ENCODE measurements at regions not wholly inside any gene's neighbourhood (a gene's known extent, or its start where the extent isn't known, plus 50 kb on each side); places are given as distances from the start of the nearest gene placed in this dataset.

DNA sequence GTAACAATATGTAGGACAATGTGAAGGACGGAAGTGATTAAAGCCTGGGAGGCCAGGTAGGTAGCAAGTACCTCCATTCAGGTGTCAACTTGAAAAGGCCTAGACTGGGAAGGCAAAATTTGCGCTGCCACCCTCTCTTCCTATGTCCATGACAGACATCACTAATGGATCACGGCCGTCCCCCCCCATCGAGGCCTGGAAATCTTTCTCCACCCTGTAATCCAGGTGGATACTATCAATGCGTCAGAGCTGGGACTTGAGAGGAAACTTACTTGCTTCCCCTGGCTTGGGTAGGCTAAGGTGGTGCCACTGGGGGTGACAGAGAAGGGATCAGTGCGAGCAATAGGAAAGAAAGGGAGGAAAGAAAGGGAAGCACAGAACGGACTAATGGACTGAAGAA is 156.1 kb downstream of the SALL1 start (continued):
- TF ChIP-seq, protein P1, sequence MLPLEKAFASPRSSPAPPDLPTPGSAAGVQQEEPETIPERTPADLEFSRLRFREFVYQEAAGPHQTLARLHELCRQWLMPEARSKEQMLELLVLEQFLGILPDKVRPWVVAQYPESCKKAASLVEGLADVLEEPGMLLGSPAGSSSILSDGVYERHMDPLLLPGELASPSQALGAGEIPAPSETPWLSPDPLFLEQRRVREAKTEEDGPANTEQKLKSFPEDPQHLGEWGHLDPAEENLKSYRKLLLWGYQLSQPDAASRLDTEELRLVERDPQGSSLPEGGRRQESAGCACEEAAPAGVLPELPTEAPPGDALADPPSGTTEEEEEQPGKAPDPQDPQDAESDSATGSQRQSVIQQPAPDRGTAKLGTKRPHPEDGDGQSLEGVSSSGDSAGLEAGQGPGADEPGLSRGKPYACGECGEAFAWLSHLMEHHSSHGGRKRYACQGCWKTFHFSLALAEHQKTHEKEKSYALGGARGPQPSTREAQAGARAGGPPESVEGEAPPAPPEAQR (CRISPR knock-in tag; IDR thresholded peaks at IDR 0.05) = no peak
- no peak for TF ChIP-seq SMAD3 (CRISPR knock-in tag; IDR thresholded peaks at IDR 0.05; ENCODE audit: borderline replicate concordance)

DNA sequence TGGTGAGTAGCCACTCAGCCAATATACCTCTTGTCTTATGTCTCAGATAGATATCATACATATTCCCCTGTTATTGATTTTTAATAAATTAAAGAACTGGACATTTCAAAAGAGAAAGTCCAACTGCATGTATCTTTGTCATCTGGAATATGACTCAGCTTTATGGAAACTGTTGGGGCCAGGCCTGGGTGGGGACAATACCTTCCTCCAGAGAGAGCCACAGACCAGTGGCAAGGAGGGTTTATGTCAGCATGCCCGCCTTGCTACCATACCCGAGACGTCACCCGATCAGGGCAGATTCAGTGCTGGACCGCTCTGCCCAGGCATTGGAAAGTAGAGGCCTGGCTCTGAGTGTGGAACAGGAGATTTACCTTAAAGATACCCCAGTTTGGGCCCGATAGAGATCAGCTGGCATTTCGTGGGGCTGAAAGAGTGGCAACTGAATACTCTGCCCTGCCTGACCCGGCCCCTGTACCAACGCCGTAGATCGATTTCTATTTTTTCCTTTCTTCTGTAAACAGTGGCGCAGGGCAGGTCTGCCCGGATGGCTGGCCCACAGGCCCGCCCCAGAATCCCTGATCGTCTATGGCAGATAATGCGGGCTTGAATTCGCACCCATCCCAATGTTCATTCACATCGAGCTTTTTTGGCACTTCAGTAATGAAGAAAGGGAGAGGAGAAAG is 158.6 kb downstream of the SALL1 start:
- TF ChIP-seq OVOL2 (CRISPR knock-in tag; IDR thresholded peaks at IDR 0.05; ENCODE audit: borderline replicate concordance) (no peak), NFE2L1 (CRISPR knock-in tag; IDR thresholded peaks at IDR 0.05) (no peak), ZNF219 (CRISPR knock-in tag; IDR thresholded peaks at IDR 0.05; ENCODE audit: borderline replicate concordance) (no peak), ZNF671 (CRISPR knock-in tag; IDR thresholded peaks at IDR 0.05) (no peak)
- TF ChIP-seq, protein P2, sequence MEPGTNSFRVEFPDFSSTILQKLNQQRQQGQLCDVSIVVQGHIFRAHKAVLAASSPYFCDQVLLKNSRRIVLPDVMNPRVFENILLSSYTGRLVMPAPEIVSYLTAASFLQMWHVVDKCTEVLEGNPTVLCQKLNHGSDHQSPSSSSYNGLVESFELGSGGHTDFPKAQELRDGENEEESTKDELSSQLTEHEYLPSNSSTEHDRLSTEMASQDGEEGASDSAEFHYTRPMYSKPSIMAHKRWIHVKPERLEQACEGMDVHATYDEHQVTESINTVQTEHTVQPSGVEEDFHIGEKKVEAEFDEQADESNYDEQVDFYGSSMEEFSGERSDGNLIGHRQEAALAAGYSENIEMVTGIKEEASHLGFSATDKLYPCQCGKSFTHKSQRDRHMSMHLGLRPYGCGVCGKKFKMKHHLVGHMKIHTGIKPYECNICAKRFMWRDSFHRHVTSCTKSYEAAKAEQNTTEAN (CRISPR knock-in tag; IDR thresholded peaks at IDR 0.05) = no peak
- TF ChIP-seq, protein P3, sequence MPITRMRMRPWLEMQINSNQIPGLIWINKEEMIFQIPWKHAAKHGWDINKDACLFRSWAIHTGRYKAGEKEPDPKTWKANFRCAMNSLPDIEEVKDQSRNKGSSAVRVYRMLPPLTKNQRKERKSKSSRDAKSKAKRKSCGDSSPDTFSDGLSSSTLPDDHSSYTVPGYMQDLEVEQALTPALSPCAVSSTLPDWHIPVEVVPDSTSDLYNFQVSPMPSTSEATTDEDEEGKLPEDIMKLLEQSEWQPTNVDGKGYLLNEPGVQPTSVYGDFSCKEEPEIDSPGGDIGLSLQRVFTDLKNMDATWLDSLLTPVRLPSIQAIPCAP (CRISPR knock-in tag; IDR thresholded peaks at IDR 0.05) = no peak
- H3K9me3 Mint-ChIP-seq = peaks cover 14% of the 10 kb centered on the region
- ChIA-PET POLR2A (no interaction called here), CTCF (no interaction called here)
- no peak overlapping the region for H3K4me3 Mint-ChIP-seq
- H3K4me1 Mint-ChIP-seq = peaks cover 4% of the 10 kb centered on the region; the same call in 1 of the 2 replicates
- H3K27ac Mint-ChIP-seq = no peak overlapping the region
- DNase-seq (ENCODE audit: low spot score) (no peak), ATAC-seq (no peak)
- H3K27me3 Mint-ChIP-seq (ENCODE audit: low read depth) = no peaks in the 10 kb centered on the region
- no peaks in the 10 kb centered on the region for H3K36me3 Mint-ChIP-seq

DNA sequence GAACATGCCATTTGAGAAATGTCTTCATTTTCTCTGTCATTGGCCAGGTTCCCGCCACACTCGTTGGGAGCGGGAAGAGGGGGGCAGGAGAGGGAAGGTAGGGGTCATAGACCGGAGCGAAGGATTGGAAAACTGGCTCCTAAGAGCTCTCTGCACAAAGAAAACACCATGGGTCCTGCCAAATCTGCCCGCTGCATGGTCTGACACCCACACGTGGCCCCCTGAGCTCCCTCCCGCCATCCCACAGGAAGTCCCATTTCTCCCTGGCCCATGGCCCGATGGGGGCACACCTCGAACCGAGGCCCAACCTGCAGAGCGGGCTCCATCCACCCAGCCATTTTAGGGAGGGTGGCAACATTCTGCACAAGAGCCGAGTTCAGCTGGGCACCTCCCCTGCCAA is 159.6 kb downstream of the SALL1 start:
- Mint-ChIP-seq H3K9me3 (peaks cover 18% of the 10 kb centered on the region), H3K27me3 (ENCODE audit: low read depth) (no peaks in the 10 kb centered on the region), H3K27ac (no peak overlapping the region), H3K4me3 (no peak overlapping the region), H3K4me1 (0 out of 2 replicates have a peak, but pooled peaks cover 2% of the 10 kb centered on the region), H3K36me3 (no peaks in the 10 kb centered on the region)
- TF ChIP-seq, protein P1 (CRISPR knock-in tag; IDR thresholded peaks at IDR 0.05) = no peak
- TF ChIP-seq, protein P4, sequence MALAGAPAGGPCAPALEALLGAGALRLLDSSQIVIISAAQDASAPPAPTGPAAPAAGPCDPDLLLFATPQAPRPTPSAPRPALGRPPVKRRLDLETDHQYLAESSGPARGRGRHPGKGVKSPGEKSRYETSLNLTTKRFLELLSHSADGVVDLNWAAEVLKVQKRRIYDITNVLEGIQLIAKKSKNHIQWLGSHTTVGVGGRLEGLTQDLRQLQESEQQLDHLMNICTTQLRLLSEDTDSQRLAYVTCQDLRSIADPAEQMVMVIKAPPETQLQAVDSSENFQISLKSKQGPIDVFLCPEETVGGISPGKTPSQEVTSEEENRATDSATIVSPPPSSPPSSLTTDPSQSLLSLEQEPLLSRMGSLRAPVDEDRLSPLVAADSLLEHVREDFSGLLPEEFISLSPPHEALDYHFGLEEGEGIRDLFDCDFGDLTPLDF (CRISPR knock-in tag; IDR thresholded peaks at IDR 0.05) = no peak
- CTCF ChIA-PET = no interaction called here
- POLR2A ChIA-PET = no interaction called here
- ATAC-seq = no peak
- DNase-seq (ENCODE audit: low spot score) = no peak

DNA sequence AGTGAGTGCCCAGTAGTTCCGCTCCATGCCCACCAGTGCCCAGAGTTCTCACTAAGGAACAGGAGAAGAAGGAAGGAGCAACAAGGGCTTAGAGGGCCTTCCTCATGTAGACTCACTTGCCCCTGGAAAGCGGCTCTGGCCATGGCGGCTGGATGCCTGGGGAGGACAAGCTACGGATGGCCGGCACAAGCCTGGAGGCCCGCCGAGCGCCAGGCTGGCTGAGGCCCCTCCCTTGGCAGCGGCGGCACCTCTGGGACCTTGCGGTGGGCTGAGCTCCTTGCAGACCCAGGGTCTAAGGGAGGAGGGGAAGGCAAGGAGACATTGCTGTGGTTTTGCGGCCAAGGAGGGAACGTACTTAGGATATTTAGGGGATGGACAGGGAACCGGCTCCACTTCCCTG is 160.1 kb downstream of the SALL1 start:
- ATAC-seq (no peak), DNase-seq (ENCODE audit: low spot score) (no peak)
- H3K4me1 Mint-ChIP-seq = 0 out of 2 replicates have a peak, but pooled peaks cover under 1% of the 10 kb centered on the region
- H3K4me3 Mint-ChIP-seq = no peak overlapping the region
- H3K9me3 Mint-ChIP-seq = peaks cover 21% of the 10 kb centered on the region
- ChIA-PET POLR2A (no interaction called here), CTCF (no interaction called here)
- no peak overlapping the region for H3K27ac Mint-ChIP-seq
- H3K27me3 Mint-ChIP-seq (ENCODE audit: low read depth) = no peaks in the 10 kb centered on the region
- H3K36me3 Mint-ChIP-seq = no peaks in the 10 kb centered on the region
- TF ChIP-seq CREB1 (CRISPR knock-in tag; IDR thresholded peaks at IDR 0.05) (no peak), TEAD4 (CRISPR knock-in tag; IDR thresholded peaks at IDR 0.05) (no peak), NR1H2 (CRISPR knock-in tag; IDR thresholded peaks at IDR 0.05) (no peak), NFYB (CRISPR knock-in tag; conservative IDR thresholded peaks at IDR 0.05; ENCODE audit: low read depth) (no peak)
- TF ChIP-seq, protein P5, sequence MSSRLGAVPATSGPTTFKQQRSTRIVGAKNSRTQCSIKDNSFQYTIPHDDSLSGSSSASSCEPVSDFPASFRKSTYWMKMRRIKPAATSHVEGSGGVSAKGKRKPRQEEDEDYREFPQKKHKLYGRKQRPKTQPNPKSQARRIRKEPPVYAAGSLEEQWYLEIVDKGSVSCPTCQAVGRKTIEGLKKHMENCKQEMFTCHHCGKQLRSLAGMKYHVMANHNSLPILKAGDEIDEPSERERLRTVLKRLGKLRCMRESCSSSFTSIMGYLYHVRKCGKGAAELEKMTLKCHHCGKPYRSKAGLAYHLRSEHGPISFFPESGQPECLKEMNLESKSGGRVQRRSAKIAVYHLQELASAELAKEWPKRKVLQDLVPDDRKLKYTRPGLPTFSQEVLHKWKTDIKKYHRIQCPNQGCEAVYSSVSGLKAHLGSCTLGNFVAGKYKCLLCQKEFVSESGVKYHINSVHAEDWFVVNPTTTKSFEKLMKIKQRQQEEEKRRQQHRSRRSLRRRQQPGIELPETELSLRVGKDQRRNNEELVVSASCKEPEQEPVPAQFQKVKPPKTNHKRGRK (CRISPR knock-in tag; IDR thresholded peaks at IDR 0.05; ENCODE audit: borderline replicate concordance) = no peak
- TF ChIP-seq, protein P6, sequence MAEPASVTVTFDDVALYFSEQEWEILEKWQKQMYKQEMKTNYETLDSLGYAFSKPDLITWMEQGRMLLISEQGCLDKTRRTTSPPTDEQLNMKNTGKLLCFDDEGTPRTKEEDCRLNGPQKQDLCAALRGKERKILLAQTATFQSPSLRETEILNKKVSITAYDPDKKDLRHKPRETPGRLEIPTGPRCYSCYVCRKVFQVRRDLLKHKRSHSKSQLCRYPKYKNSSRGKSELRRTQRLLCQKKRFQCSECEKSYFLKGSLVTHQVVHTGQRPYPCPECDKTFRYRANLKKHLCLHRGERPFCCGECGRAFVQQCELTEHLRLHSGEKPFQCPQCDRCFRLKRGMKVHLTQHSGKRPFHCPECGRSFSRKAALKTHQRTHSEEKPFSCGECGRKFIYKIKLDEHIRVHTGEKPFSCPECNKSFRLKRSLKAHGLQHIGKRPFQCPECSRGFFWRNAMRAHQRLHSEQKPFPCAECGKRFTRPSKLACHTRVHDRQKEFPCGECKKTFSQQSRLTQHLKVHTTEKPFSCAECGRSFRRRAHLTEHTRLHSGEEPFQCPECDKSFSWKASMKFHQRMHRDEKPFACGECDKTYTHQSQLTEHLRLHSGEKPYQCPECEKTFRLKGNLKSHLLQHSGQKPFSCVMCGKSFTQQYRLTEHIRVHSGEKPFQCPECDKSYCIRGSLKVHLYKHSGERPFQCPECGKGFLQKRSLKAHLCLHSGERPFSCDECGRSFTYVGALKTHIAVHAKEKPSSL (CRISPR knock-in tag; conservative IDR thresholded peaks at IDR 0.05) = no peak
- TF ChIP-seq, protein P7, sequence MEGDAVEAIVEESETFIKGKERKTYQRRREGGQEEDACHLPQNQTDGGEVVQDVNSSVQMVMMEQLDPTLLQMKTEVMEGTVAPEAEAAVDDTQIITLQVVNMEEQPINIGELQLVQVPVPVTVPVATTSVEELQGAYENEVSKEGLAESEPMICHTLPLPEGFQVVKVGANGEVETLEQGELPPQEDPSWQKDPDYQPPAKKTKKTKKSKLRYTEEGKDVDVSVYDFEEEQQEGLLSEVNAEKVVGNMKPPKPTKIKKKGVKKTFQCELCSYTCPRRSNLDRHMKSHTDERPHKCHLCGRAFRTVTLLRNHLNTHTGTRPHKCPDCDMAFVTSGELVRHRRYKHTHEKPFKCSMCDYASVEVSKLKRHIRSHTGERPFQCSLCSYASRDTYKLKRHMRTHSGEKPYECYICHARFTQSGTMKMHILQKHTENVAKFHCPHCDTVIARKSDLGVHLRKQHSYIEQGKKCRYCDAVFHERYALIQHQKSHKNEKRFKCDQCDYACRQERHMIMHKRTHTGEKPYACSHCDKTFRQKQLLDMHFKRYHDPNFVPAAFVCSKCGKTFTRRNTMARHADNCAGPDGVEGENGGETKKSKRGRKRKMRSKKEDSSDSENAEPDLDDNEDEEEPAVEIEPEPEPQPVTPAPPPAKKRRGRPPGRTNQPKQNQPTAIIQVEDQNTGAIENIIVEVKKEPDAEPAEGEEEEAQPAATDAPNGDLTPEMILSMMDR (IDR thresholded peaks at IDR 0.05) = no peak
- TF ChIP-seq, protein P8, sequence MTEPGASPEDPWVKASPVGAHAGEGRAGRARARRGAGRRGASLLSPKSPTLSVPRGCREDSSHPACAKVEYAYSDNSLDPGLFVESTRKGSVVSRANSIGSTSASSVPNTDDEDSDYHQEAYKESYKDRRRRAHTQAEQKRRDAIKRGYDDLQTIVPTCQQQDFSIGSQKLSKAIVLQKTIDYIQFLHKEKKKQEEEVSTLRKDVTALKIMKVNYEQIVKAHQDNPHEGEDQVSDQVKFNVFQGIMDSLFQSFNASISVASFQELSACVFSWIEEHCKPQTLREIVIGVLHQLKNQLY (CRISPR knock-in tag; IDR thresholded peaks at IDR 0.05) = no peak

Data from WTC11 (cell line).